ELF-1 (cell line): ENCODE measurements at regions not wholly inside any gene's neighbourhood (a gene's known extent, or its start where the extent isn't known, plus 50 kb on each side); places are given as distances from the start of the nearest gene placed in this dataset.

Source experiments
- DNase-seq: peaks from one replicate; pipeline ENCODE4 v3.0.0-alpha.2; 2016; ENCODE audit warnings: low read depth, low spot score

DNA sequence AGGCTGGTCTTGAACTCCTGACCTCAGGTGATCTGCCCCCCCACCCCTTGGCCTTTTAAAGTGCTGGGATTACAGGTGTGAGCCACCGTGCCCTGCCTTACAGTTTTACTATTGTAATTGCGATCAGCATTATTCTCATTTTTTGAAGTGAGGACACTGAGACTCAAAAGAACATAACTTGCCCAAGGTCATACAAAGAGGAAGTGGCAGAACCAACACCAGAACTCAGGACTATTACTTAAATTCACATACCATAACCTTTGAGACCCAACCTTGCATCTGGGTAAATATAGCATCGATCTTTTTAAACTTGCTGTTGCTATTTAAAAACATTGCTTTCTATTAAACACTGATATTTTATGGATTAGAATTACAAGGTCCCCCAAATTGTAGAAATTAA, 54.2 kb downstream of the FOXI1 start:
- DNase-seq, result no peak

DNA sequence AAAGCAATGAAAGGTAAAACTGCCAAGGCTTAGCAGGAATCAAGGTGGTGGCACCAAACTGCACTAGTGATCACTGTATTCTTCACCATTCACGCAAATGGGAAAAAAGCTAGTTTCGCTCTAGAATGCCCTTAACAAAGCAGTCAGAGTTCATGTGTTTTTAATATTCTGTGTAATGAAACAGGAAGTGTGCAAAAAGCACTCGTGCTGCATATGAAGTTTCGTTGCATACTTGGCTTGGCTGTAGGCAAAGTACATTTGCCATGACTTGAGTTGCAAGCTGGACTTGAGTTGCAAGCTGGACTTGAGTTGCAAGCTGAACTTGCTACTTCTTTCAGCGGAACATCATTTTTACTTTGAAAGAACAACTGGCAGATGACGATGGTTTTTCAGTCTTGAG, 55.4 kb downstream of the FOXI1 start:
- DNase-seq, result no peak

DNA sequence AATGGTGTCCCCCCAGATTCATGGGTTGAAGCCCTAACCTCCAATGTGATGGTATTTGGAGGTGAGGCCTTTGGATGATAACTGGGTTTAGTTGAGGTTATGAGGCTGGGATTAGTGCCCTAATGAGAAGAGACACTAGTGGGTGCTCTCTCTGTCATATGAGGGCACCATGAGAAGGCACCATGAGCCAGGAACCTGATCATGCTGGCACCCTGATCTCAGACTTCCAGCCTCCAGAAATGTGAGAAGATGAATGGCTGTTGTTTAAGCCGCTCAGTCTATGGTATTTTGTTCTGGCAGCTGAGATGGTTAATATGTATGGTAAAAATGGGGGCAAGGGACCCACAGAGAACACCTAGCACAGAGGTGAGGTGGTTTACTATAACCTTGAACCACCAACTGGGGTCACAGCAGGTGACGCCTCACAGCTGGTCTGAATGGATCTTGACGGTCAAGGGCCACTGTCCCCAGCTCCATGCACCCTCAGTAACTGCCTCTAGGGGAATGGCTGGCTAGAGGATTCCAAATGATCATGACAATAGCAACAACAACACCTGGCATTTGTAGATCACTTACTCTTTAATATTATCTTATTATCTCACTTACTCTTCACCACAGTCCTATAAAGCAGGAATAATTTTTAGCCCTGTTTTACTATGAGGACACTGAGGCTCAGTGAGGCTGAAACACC, 57.1 kb downstream of the FOXI1 start:
- no peak for DNase-seq

DNA sequence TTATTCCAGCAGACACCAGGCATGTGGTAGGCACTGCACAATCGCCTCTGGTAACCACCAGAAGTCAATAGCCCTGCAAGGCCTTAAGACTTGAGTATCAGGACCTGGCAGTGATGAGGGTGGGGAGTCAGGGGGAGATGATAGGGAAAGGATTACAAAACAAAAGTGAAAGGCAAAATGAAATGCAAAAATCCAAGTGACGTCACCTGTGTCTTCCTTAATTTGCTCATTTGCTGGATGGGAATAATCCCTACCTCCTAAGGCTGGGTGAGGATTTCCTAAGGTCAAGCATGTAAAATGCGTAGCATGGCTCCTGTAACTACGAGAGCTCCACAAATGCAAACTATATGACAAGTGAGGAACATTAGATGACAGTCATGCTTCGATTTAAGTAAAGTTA, 58.4 kb downstream of the FOXI1 start:
- no peak for DNase-seq

DNA sequence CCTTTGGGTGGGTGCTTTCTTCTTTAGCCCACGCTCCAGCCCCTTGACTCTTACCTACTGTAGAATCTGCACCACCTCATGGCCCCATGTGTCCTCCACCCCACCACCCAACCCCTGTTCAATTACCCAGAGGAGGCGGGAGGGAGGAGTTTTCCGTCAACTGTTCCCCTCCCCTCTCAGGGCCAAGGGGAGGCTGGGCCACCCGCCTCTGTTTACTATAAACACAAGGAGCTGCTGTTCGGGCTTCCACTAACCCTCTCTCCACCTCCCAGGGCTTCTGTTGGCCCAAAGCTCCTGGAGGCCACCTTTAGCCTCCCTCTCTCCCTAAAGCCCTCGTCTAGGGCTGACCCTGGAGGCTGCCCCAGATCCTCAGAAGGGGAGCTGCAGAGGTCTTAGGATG, 59.2 kb downstream of the FOXI1 start:
- peak; percentile 80 for DNase-seq

DNA sequence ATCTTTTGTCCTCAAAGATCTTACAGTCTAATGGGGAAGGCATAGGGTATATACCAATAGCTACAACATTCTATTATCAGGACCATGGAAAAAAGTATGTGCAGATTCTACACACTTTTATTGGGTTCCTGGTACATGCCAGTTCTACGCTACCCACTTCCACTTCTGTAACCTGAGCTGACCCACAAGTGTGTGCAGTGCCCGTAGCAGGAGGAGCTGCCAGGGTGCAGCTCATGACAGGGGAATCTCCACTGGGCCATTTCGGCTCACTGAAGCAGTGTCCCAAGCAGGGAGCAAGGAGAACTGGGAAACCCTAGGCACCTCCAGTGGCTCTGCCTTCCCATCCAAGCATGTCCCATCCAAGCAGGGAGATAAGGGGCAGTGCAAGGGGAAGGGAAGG, 60.4 kb downstream of the FOXI1 start:
- no peak for DNase-seq

DNA sequence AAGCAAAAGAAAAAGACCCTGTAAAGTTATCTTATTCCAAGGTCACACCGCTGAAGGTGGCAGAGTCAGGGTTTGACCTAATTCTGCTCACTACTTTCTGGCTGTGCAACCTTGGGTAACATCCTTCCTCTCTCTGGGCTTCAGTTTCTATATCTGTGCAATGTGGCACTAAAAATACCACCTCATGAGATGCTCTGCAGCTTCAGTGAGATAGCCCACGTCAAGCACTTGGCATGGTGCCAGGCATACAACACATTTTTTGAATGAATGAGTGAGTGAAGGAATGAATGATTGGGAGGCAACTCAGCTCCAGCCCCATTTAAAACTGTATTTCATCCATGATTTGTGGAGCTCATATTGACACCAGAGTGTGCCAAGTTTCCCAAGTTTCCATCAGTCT, 62.3 kb downstream of the FOXI1 start:
- DNase-seq, result no peak

DNA sequence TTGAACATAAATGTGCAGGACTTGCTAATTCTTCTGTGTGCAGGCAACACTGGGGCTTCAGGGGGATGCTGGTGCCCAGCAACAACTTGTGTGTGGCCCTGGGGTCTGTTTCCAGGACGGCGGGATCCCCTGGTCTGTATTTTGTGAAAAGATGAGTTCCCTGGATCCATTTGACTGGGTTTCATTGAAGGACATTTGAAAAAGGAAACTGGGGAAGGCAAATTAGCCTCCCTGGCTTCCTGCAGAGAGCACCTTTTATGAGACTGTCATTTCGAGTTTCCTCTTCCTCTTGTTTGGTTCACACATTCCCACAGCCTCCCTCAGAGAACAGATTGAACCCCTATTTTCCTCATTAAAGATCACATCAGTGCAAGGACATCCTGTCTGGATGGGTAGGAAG, 63.1 kb downstream of the FOXI1 start:
- no peak for DNase-seq

DNA sequence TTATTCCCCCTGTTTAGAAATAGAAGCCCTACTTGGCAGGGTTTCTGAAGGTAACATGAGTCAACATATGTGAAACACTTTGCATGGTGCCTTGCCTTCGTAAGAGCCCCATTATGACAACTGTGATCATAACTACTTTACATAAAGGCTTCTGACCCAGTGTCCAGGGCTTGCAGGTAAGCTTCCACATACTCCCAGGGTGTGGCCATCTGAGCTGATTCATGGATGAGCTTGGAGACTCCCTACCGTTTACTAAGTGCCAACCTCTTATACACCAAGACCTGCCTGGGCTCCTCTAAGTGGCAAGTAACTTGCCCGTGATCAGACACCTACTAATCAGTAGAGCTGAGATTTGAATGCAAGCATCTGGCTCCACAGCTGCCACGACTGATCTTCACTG, 62.8 kb upstream of the C5orf58 start:
- no peak for DNase-seq

DNA sequence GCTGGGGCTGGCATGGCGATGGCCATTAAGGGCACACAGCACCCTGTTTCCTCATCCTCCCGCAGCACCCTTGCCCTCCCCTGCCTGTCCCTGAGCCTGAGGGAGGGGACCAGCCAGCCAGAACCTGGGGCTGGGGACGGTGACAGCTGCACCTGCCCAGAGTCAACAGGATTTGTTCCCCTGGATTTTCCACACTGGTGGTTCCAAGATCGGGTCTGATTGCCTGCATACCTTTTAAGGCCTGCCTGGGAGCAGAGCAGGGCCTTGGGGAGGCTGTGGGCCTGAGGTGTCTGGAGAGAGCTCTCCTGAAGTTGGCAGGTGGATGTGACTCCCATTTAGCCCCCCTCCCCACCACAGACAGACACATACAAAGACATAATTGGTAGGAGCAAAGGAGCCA, 61.0 kb upstream of the C5orf58 start:
- no peak for DNase-seq

DNA sequence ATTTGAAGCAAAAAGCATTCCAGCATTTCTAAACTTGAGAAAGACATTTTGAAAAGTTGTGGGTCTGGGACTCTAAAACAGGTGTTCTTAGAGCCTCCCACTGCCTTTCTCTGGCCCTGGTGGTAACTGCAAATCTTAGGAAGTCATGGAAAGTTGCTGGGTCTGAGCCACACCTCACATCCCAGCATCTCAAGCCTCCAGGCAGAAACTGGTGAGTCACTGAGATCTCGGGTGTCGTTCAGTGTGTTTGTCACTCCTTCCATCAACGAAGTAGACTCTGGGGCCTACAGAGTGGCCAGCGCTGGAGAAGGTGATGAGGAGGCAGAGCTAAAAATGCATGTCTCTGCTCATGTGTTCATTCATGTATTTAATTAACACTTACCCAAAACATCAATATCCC, 59.6 kb upstream of the C5orf58 start:
- DNase-seq, result no peak

DNA sequence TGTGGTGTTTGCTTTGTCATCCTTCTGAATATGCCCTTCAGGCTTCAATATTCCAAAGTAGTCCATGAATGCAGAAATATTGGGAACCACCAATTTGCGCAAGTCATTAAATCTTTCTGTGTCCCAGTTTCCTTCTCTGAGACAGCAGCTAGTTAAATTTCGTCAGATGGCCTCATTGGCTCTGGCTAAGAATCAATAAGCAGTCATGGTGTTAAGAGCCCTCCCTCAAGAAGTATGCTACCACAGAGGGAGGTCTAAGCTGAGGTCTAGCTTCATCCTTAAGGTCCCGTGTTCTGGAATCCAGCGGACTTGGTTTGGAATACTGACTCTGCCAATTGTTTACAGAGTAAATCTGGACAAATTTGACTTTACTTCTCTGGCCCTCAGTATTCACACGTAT, 59.1 kb upstream of the C5orf58 start:
- DNase-seq, result no peak

DNA sequence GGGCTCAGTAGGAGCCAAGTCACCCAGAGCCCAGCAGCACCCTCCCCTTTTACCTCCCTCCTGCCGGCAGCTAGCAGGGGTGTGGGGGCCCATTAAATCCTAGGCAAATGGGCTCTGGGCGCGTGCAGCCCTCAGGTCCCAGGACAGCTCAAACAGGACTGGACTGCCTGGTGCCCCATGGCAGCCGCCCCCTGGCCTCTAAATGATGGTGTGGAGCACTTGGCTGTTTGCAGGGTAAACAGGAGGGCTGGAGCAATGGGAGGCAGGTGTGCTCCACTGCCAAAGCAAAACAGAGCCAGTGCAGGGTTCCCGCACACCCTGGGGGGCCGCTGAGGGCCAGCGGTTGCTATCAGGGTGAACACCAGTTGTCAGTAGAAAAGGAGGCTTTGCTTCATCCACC, 55.9 kb upstream of the C5orf58 start:
- peak; percentile 64 for DNase-seq

DNA sequence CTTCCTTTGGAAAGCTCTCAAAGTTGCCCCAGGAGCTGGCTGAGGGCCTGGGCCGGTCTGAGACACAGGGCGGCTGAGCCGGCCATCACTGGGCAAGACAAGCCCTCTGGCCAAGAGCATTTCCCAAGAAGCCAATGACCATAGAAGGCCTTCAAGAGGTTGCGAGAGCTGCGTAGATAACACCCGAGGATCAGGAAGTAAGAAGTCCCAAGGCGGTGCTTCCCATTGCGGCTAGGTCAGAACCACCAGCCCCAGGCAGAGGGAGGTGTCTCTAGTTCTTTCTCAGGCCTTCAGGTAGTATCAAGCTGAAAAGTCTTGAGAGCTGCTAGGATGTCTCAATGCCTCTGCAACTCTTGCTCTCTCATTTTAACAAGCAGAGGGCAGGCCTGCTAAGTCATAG, 54.0 kb upstream of the C5orf58 start:
- DNase-seq, result peak; percentile 56

DNA sequence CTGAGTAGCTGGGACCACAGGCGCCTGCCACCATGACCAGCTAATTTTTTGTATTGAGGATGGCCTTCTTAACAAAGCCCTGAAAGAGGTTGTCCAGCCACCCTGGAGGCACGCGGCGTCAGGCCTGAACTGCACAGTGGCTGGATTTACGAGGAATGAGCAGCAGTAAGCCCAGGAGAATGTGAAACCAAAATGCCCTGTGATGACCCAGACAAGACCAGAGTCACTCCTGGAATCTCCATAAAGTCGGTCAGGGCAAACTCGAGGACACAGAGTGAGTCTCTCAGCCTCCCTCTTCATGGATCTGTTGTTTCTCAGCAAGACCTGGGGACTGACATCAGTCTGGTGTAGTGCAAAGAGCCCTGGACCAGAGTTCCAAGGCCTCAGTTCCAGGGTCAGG, 53.2 kb upstream of the C5orf58 start:
- peak; percentile 61 for DNase-seq

DNA sequence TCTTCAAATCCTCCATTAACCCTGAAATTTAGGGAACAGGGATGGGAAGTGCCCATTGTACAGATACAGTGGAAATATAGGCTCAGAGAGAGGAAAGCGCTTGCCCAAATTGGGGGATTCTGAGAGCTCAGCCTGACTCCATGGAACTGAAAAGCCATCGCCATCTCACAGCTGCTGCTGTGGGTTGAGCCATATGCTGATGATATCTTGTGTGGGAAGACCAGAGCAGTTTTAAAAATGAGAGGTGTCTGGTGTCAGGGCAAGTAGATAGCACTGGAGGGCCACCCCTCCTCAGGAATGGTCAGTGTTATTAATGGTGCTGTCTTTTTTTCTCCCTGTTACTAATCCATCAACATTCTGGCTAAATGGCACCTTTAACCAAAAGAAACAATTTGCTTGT, 50.9 kb upstream of the C5orf58 start:
- no peak for DNase-seq

DNA sequence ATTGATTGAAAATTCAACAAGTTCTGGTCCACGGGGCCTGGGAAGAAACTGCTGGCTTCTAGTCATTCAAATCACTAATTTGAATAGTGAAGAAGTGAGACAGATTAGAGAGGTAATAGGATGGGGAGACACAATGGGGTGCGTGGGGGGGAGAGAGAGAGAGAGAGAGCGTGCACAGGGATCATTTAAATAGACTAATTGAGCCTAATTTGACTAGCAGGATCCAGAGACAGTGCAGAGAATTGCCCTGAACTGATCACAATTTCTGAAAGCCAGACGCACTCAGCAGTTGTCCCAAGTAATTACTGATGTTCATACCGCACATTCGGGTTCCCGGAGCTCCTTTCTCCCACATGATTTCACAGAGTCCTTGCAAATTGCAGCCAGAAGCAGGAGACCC, 50.3 kb upstream of the C5orf58 start:
- no peak for DNase-seq
